Spleen (tissue), 11 donors: ENCODE measurements at regions not wholly inside any gene's neighbourhood (a gene's known extent, or its start where the extent isn't known, plus 50 kb on each side); places are given as distances from the start of the nearest gene placed in this dataset.
"Not testable (repeated sequence)": the region's sequence is repeated elsewhere in the genome, so short reads cannot be mapped to it uniquely, and the experiment has no call there.

Experiments
- DNase-seq: peaks from one replicate; pipeline ENCODE4 v3.0.0-alpha.2; 2020
- H3K27ac ChIP-seq, 8 donors: fragments of 200-600 bp; sonication (generic) in 7 of 8; 1 replicate in 4 of 8; 2 replicates in 4 of 8; pipeline versions ENCODE4 v1.5.0 to v1.8.0; 2016 to 2021; ENCODE audit warnings: inconsistent platforms in 4 of 8, mild to moderate bottlenecking in 4 of 8, moderate library complexity in 1 of 8
- H3K27me3 ChIP-seq, 7 donors: fragments of 200-600 bp; sonication (generic) in 6 of 7; replicated peaks in 1 of 7; 1 replicate in 4 of 7; 2 replicates in 3 of 7; pipeline versions ENCODE4 v1.5.0 to v1.8.0; 2016 to 2021; ENCODE audit warnings: inconsistent platforms in 3 of 7, mild to moderate bottlenecking in 1 of 7
- H3K36me3 ChIP-seq, 6 donors: fragments of 200-600 bp; sonication (generic) in 5 of 6; 1 replicate in 4 of 6; 2 replicates in 2 of 6; pipeline versions ENCODE4 v1.5.0 to v1.8.0; 2016 to 2021; ENCODE audit warnings: inconsistent platforms in 2 of 6
- H3K4me1 ChIP-seq, 6 donors: fragments of 200-600 bp; sonication (generic) in 5 of 6; 1 replicate in 3 of 6; 2 replicates in 3 of 6; pipeline versions ENCODE4 v1.5.0 to v1.8.0; 2016 to 2021; ENCODE audit warnings: inconsistent platforms in 3 of 6
- H3K4me3 ChIP-seq, 8 donors: fragments of 200-600 bp; sonication (generic) in 7 of 8; 1 replicate in 4 of 8; 2 replicates in 4 of 8; pipeline versions ENCODE4 v1.5.0 to v1.8.0; 2016 to 2021; ENCODE audit warnings: inconsistent platforms in 4 of 8, mild to moderate bottlenecking in 4 of 8, moderate library complexity in 2 of 8
- H3K9me3 ChIP-seq, 8 donors: fragments of 200-600 bp; sonication (generic) in 7 of 8; 1 replicate in 4 of 8; 2 replicates in 4 of 8; pipeline versions ENCODE4 v1.5.0 to v1.8.0; 2016 to 2021; ENCODE audit warnings: inconsistent platforms in 4 of 8
- POLR2A ChIP-seq, 3 donors: fragments of 450-650 bp; IDR thresholded peaks; one replicate each; pipeline ENCODE4 v1.5.1; 2017; ENCODE audit warnings: antibody characterized with exemption in 3 of 3, mild to moderate bottlenecking in 1 of 3
- POLR2AphosphoS5 ChIP-seq, 3 donors: sonication (generic); formaldehyde crosslinking; IDR thresholded peaks; one replicate each; pipeline ENCODE4 v1.5.1; 2017; ENCODE audit warnings: antibody characterized with exemption in 3 of 3
- WGBS, 5 donors: extraction: QIAGEN DNeasy Blood & Tissue Kit in 3 of 5; methylation state at CpG; one replicate each; pipeline versions ENCODE4 v1.1.5 to v1.1.7; 2013 to 2018; 5-methylcytosine and 5-hydroxymethylcytosine counted together
- intact Hi-C: fragments of 100-400 bp; cut with DNase I; formaldehyde crosslinking; loops from one replicate; pipeline ENCODE4 v1.15.0; 2023; ENCODE audit warnings: low total_unique reads
- TF ChIP-seq, protein P1 (sequence below), 11 experiments: fragments of 200-600 bp in 7 of 11; fragments of 450-650 bp in 4 of 11; sonication (generic) in 4 of 11; IDR thresholded peaks in 8 of 11; conservative IDR thresholded peaks in 3 of 11; 1 replicate in 7 of 11; 2 replicates in 4 of 11; pipeline versions ENCODE4 v1.4.0 to v1.8.0; 2016 to 2021; ENCODE audit warnings: antibody characterized with exemption in 11 of 11, inconsistent platforms in 4 of 11, mild to moderate bottlenecking in 1 of 11
- donor health status: healthy with polysubstance abuse.
- donor health status: DM: no; HTN: no; CAD: no; lungs with moderate emphysema.
- donor health status: DM: no; HTN: no; CAD: no.
- donor health status: Bipolar disorder and iron deficiency.
- donor health status: healthy.
- donor health status: DM: no; HTN: no; CAD: no.
- donor health status: DM: yes; HTN: yes; CAD: no.

DNA sequence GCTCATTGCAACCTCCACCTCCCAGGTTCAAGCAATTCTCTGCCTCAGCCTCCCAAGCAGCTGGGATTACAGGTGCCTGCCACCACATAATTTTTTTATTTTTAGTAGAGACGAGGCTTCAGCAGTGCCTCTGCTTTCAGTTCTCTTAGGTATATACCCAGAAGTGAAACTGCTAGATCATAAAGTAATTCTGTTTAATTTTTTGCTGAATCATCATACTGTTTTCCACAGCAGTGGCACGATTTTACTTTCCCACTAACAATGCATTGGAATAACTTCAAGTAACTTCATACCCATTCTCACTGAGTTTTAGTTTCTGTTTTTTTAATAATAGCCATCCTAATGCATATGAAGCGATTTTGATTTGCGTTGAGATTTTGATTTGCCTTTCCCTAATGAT, 148.0 kb upstream of the G2E3 start:
- no peak for DNase-seq
- Histone ChIP-seq H3K27ac (no peak overlapping the region), H3K36me3 (no peaks in the 10 kb centered on the region), H3K4me1 (no peaks in the 10 kb centered on the region), H3K27me3 (peaks cover 0 to 12% (median 0%) of the 10 kb centered on the region in 7 donors), H3K4me3 (no peak overlapping the region), H3K9me3 (peaks cover 0 to 4% (median 0%) of the 10 kb centered on the region in 8 donors)
- TF ChIP-seq, protein P1, sequence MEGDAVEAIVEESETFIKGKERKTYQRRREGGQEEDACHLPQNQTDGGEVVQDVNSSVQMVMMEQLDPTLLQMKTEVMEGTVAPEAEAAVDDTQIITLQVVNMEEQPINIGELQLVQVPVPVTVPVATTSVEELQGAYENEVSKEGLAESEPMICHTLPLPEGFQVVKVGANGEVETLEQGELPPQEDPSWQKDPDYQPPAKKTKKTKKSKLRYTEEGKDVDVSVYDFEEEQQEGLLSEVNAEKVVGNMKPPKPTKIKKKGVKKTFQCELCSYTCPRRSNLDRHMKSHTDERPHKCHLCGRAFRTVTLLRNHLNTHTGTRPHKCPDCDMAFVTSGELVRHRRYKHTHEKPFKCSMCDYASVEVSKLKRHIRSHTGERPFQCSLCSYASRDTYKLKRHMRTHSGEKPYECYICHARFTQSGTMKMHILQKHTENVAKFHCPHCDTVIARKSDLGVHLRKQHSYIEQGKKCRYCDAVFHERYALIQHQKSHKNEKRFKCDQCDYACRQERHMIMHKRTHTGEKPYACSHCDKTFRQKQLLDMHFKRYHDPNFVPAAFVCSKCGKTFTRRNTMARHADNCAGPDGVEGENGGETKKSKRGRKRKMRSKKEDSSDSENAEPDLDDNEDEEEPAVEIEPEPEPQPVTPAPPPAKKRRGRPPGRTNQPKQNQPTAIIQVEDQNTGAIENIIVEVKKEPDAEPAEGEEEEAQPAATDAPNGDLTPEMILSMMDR (IDR thresholded peaks at IDR 0.05 in 8 of 11, conservative IDR thresholded peaks at IDR 0.05 in 3 of 11): no peak
- TF ChIP-seq POLR2AphosphoS5 (IDR thresholded peaks at IDR 0.05) (no peak), POLR2A (IDR thresholded peaks at IDR 0.05) (no peak)
- intact Hi-C loops: no loop called here
- WGBS, 5 donors: 59 to 66% (median 60%) methylated on average over 4 of the region's 4 CpGs

DNA sequence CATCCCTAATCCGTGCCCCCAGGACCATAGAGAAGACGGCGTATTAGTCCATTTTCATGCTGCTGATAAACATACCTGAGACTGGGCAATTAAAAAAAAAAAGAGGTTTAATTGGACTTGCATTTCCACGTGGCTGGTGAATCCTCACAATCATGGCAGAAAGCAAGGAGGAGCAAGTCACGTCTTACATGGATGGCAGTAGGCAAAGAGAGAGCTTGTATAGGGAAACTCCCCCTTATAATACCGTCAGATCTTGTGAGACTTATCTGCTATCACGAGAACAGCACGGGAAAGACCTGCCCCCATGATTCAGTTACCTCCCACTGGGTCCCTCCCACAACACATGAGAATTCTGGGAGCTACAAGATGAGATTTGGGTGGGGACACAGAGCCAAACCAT, 145.8 kb upstream of the G2E3 start:
- H3K36me3 ChIP-seq, H3K4me3 ChIP-seq, H3K27ac ChIP-seq, H3K4me1 ChIP-seq, DNase-seq, H3K9me3 ChIP-seq, intact Hi-C loops: not testable (repeated sequence)
- H3K27me3 ChIP-seq: peaks cover 0 to 12% (median 0%) of the 10 kb centered on the region in 7 donors
- WGBS, 5 donors: 75 to 92% (median 90%) methylated on average over 8 of the region's 8 CpGs

DNA sequence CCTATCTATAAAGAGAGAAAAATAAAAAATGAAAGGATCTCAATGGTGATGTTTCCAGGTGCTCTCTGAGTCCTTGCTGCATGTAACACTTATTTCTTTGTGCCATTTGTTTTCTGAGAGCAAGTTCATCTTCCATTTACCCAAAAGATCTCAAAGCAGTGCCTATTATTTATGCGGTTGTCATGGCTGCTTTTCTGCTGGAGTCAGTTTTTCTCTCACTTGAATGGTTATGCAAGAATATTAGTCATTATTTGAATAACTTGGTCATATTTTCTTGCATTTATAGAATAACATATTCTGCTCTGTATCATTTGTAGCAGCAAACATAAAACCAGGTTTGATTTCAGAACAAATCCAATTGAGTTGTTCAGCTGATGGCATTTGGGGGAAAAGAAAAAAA, 141.8 kb upstream of the G2E3 start:
- intact Hi-C loops: no loop called here
- Histone ChIP-seq H3K4me1 (no peaks in the 10 kb centered on the region), H3K9me3 (peaks cover 0 to 4% (median 0%) of the 10 kb centered on the region in 8 donors), H3K36me3 (no peaks in the 10 kb centered on the region), H3K4me3 (no peak overlapping the region), H3K27me3 (no peaks in the 10 kb centered on the region), H3K27ac (no peak overlapping the region)
- 85 to 98% (median 93%) methylated on average over 1 of the region's 1 CpG for WGBS, 5 donors
- TF ChIP-seq POLR2A (IDR thresholded peaks at IDR 0.05): no peak
- TF ChIP-seq POLR2AphosphoS5 (IDR thresholded peaks at IDR 0.05): no peak
- TF ChIP-seq, protein P1 (IDR thresholded peaks at IDR 0.05 in 8 of 11, conservative IDR thresholded peaks at IDR 0.05 in 3 of 11): no peak
- DNase-seq: no peak

DNA sequence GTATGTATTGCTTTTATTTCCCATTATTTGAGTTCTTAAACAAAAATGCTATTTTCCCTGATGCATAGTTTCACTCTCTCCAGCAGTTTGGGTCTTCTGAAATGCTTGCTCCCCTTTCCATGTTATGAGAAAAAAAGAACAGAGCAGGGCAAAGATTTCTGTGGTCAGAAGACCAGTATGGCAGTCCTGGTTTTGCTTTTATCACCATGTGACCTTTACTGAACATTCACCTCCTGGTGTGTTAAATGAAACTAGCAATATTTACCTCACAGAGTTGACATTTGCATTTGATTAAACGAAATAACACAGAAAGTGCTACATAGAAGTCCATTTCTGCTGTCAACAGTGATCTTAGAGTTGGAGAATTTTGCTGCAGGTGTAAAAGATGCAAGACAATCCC, 141.0 kb upstream of the G2E3 start:
- no peak for TF ChIP-seq POLR2AphosphoS5 (IDR thresholded peaks at IDR 0.05)
- WGBS, 5 donors: 42 to 67% (median 52%) methylated on average over 1 of the region's 1 CpG
- no peak for DNase-seq
- no peak overlapping the region for H3K4me3 ChIP-seq
- intact Hi-C loops: no loop called here
- H3K27ac ChIP-seq: no peak overlapping the region
- no peaks in the 10 kb centered on the region for H3K27me3 ChIP-seq
- H3K4me1 ChIP-seq: no peaks in the 10 kb centered on the region
- peaks cover 0 to 4% (median 0%) of the 10 kb centered on the region in 8 donors for H3K9me3 ChIP-seq
- no peaks in the 10 kb centered on the region for H3K36me3 ChIP-seq

DNA sequence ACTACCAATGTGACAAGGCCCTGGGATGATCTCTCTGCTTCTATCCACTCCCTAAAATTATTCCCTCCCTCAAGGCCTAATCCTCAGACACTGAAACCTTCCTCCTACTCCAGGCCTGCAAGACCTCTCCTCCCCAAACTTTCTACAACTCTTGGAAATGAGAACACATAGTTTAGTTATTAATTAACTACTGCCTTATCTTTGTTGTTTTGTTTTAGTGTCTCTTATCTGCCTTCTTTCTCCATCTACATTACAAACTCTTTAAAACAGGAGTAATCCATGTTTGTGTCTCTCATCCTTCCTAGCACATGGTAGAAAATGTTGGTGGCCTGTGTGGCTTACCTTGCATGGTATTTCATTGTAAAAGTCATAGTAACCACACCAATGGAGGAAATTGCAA, 139.9 kb upstream of the G2E3 start:
- Histone ChIP-seq H3K4me3 (no peak overlapping the region), H3K4me1 (no peaks in the 10 kb centered on the region), H3K36me3 (no peaks in the 10 kb centered on the region), H3K9me3 (no peaks in the 10 kb centered on the region), H3K27ac (no peak overlapping the region), H3K27me3 (peaks cover 0 to 8% (median 0%) of the 10 kb centered on the region in 7 donors)
- intact Hi-C loops: no loop called here
- TF ChIP-seq, protein P1 (IDR thresholded peaks at IDR 0.05 in 8 of 11, conservative IDR thresholded peaks at IDR 0.05 in 3 of 11): no peak
- TF ChIP-seq POLR2A (IDR thresholded peaks at IDR 0.05): no peak
- no peak for TF ChIP-seq POLR2AphosphoS5 (IDR thresholded peaks at IDR 0.05)
- DNase-seq: no peak
